HFF-Myc (cell line): ENCODE measurements at regions not wholly inside any gene's neighbourhood (a gene's known extent, or its start where the extent isn't known, plus 50 kb on each side); places are given as distances from the start of the nearest gene placed in this dataset.

Experiments used
- DNase-seq: peaks from one replicate; pipeline ENCODE4 v3.0.0-alpha.2; 2011; ENCODE audit warnings: low read depth; ENCODE audit errors: extremely low read depth
- H3K4me3 ChIP-seq: replicated peaks from 2 replicates; pipeline ENCODE4 v1.5.1; 2011; ENCODE audit warnings: low read depth, mild to moderate bottlenecking, control low read depth, low read length
- TF ChIP-seq, protein P1 (sequence below): IDR thresholded peaks from 2 replicates; pipeline ENCODE4 v1.5.1; 2012; ENCODE audit warnings: mild to moderate bottlenecking, low read depth, low read length, control low read depth; ENCODE audit errors: missing control alignments

DNA sequence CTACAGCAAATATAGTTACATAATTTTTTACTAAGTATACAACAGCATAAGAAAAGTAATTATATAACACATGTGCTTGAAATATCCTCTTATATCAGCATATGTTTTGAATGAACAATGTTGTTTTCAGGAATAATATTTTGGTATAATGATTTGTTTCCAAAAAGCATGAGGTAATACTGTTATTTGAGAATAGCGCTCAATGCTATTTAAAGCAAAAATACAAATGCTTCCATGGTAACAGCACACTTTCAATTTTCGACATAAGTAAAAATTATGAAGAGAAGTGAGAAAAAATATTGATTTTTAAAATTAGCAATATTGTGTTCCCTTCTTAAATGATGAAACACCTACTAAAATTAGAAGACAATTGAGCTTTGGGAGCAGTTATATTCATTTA, 715.9 kb upstream of the ATXN8OS start:
- TF ChIP-seq, protein P1, sequence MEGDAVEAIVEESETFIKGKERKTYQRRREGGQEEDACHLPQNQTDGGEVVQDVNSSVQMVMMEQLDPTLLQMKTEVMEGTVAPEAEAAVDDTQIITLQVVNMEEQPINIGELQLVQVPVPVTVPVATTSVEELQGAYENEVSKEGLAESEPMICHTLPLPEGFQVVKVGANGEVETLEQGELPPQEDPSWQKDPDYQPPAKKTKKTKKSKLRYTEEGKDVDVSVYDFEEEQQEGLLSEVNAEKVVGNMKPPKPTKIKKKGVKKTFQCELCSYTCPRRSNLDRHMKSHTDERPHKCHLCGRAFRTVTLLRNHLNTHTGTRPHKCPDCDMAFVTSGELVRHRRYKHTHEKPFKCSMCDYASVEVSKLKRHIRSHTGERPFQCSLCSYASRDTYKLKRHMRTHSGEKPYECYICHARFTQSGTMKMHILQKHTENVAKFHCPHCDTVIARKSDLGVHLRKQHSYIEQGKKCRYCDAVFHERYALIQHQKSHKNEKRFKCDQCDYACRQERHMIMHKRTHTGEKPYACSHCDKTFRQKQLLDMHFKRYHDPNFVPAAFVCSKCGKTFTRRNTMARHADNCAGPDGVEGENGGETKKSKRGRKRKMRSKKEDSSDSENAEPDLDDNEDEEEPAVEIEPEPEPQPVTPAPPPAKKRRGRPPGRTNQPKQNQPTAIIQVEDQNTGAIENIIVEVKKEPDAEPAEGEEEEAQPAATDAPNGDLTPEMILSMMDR, result no peak
- DNase-seq, result no peak
- H3K4me3 ChIP-seq, result no peak overlapping the region

DNA sequence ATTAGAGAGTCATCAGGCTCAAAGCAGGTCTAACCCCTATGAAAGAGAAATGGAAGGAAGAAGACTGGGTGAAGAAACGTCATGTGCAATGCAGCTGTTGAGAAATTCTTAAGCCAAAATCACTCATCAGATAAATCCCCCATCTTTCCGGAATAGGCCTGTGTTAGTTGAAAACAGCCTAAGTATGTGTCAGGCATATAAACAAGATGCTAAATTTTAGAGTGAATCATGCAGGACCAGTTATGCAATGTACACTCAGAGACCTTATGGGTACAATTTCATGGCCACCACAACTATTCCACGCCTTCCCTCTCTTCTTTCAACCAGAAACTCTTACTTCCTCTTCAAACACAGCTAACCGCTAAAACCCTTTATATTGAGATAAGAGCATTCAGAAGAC, 717.7 kb upstream of the ATXN8OS start:
- no peak overlapping the region for H3K4me3 ChIP-seq
- DNase-seq, result no peak
- TF ChIP-seq, protein P1, result no peak

DNA sequence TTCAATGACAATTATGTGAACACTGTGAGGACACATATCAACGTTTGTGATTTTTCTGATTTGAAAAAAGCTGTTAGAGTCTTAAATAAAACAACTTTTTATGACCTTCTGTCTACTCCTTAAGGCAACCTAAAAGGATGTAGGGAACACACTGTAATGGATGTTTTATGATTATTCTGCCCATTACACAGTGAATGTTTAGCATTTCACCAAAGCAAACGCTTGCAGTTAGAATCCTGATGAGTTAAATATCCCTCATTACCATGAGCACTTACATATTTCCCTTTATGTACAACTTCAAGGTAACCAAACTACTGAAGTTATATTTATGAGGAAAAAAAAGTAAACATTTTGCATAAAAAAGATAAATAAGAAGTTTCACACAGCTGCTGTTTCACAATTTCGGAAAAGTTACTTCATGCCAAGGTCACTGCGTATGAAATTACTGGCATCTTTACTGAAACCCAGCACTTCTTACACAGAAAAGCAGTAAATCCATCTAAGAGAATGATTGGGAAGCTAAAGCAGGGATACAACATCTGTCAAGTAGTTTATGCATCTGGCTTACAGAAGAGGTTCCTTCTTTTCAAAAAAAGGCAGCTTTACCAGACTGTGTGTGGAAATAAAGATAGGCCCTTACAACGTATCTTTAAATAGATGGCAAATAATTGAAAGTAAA, 733.7 kb upstream of the ATXN8OS start:
- no peak for DNase-seq
- no peak overlapping the region for H3K4me3 ChIP-seq
- TF ChIP-seq, protein P1, result no peak

DNA sequence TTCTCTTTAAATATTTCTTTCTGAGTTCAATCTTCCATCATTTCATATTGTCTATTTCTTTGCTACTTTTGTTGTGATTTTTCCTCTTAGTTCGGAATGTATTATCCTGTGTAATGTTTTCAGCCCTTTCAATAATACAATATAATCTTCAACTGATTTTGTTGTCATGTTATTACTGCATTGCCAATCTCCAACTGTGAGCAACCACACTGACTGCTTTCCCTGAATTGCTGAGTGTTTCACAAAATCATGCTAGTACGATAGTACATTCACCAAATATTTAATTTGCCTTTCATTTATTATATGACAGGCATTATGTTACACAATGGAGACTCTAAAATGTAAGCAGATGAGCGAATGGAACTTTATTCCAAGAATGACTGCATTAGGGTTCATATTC, 744.3 kb upstream of the ATXN8OS start:
- H3K4me3 ChIP-seq, result no peak overlapping the region
- DNase-seq, result no peak
- TF ChIP-seq, protein P1, result no peak

DNA sequence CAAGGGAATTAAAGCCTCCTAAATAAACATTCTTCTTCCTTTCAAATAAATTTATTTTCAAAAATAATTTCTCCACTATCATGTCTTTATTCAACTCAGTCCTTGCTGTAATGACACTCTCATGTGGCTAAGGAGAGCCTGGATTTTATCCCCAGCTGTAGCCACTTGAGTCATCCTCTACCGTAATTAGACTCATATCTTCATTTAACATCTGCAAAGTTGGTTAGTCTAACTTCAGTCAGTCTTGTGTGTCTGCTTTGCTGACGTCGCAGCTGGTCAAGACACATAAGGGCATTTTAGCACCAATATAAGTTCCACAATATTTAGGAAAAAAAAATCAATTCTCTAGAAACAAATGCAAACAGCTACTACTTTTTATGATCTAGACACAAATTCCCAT, 776.4 kb upstream of the ATXN8OS start:
- TF ChIP-seq, protein P1, result no peak
- no peak for DNase-seq
- no peak overlapping the region for H3K4me3 ChIP-seq

DNA sequence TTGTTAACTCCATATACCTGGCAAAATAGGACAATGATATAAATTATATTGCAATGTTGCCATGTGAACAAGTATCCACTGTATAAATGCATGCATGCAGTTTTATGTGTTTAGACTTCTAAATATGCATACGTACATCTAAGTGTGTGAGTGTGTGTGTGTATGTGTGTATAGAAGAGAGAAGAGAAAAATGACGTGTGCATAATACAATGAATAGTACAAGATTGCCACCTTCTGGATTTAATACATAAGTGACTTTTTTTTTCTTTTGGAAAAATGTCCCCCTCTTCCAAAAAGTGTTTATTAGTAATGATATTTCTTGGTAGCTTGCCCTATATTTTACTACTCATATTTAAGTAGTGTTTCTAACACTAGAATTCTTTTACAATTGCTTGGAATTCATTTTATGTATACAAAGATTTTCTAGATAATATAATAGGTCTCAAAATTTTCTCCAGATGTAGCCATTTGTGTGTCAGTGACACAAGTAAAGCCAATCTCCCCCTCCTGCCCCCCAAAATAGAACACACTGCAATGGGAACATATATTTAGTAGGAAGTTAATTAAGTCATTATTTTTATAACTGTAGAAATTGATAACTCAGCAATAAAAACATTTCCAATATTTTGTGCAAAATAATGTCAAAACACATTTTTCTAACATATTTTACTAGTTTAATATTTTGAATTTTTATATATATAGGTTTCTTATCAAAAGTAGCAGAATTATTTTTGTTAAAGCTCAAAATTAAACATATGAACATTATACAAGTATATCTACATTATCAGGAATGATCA, 783.3 kb upstream of the ATXN8OS start:
- DNase-seq, result no peak
- no peak overlapping the region for H3K4me3 ChIP-seq
- TF ChIP-seq, protein P1, result no peak
